ENCODE measurements at regions not wholly inside any gene's neighbourhood (a gene's known extent, or its start where the extent isn't known, plus 50 kb on each side); places are given as distances from the start of the nearest gene placed in this dataset.

GRCh38 chr1:21362096-21362495 is 71.8 kb upstream of the ECE1 start:
- Histone ChIP-seq H3K9ac (ENCODE audit: low read length) (no peak overlapping the region), H3K9me2 (ENCODE audit: insufficient read depth) (no peaks in the 10 kb centered on the region), H2AFZ (ENCODE audit: low read depth, low read length, poor library complexity, severe bottlenecking) (no peak overlapping the region), H4K20me1 (ENCODE audit: insufficient read depth) (no peaks in the 10 kb centered on the region), H3K4me1 (ENCODE audit: control insufficient read depth in 1 of 2, insufficient read depth in 2 of 2, low read length in 2 of 2) (peaks cover 0 to 2% of the 10 kb centered on the region in 2 experiments; a peak in 1 of 4 replicates), H3K9me3 (ENCODE audit: control insufficient read depth in 1 of 2, insufficient read depth in 1 of 2, low read depth in 1 of 2, low read length in 2 of 2) (no peaks in the 10 kb centered on the region), H3K27me3 (ENCODE audit: insufficient read depth, low read length) (no peaks in the 10 kb centered on the region), H3K27ac (ENCODE audit: low read depth, low read length) (no peak overlapping the region), H3K36me3 (ENCODE audit: control insufficient read depth in 1 of 2, insufficient read depth in 2 of 2, low read length in 2 of 2) (no peaks in the 10 kb centered on the region), H3K4me2 (ENCODE audit: low read length) (no peak overlapping the region), H3K4me3 (replicated peaks in 1 of 2; ENCODE audit: low read depth in 1 of 2, low read length in 2 of 2) (no peak overlapping the region), H3K79me2 (ENCODE audit: insufficient read depth, low read length) (no peaks in the 10 kb centered on the region)
- TF ChIP-seq SP1 (IDR thresholded peaks at IDR 0.05; ENCODE audit: low read depth) (no peak), POLR2A (IDR thresholded peaks at IDR 0.05; ENCODE audit: borderline replicate concordance, extremely low read depth, insufficient read depth, insufficient read length) (no peak), EGR1 (IDR thresholded peaks at IDR 0.05; ENCODE audit: low read depth) (no peak), SIN3A (IDR thresholded peaks at IDR 0.05; ENCODE audit: low read depth) (no peak), YY1 (IDR thresholded peaks at IDR 0.05; ENCODE audit: extremely low read depth, insufficient replicate concordance, low read depth, low read length) (no peak), POLR2AphosphoS5 (IDR thresholded peaks at IDR 0.05; ENCODE audit: low read depth, low read length) (no peak), MAX (IDR thresholded peaks at IDR 0.05) (no peak), SRF (IDR thresholded peaks at IDR 0.05; ENCODE audit: low read depth) (no peak), EZH2 (IDR thresholded peaks at IDR 0.05) (no peak), FOSL1 (IDR thresholded peaks at IDR 0.05; ENCODE audit: low read depth) (no peak), ATF3 (IDR thresholded peaks at IDR 0.05) (no peak), CTCF (IDR thresholded peaks at IDR 0.05 in 2 of 3, conservative IDR thresholded peaks at IDR 0.05 in 1 of 3; ENCODE audit: borderline replicate concordance in 1 of 3, insufficient read depth in 1 of 3, low read depth in 2 of 3, low read length in 2 of 3) (no peak), ZNF274 (IDR thresholded peaks at IDR 0.05; ENCODE audit: low read depth, low read length) (no peak), JUND (IDR thresholded peaks at IDR 0.05) (no peak), ELF1 (IDR thresholded peaks at IDR 0.05; ENCODE audit: borderline replicate concordance, low read depth) (no peak)
- DNase-seq (ENCODE audit: low read depth, low spot score) = no peak
- RAD21 ChIA-PET (ENCODE audit: low non-redundant PET in 1 of 2, low total read pairs in 2 of 2, uncharacterized antibody in 2 of 2, unreplicated experiment in 2 of 2) = no interaction called here
- BruUV-seq (replicated peaks) = no TSS peak
- no peak for ATAC-seq
- CTCF ChIA-PET = no interaction called here
- POLR2A ChIA-PET = no interaction called here
- intact Hi-C loops (cut with micrococcal nuclease) = no loop called here
